H9 (cell line): ENCODE measurements at regions not wholly inside any gene's neighbourhood (a gene's known extent, or its start where the extent isn't known, plus 50 kb on each side); places are given as distances from the start of the nearest gene placed in this dataset.

Experiments used
- DNase-seq: peaks from one replicate; pipeline ENCODE4 v3.0.0-alpha.2; 2017
- H2AFZ ChIP-seq: one replicate; pipeline ENCODE4 v1.6.1; 2013; ENCODE audit warnings: mild to moderate bottlenecking, low read length, control low read depth, moderate library complexity
- H2AK5ac ChIP-seq: 2 replicates; pipeline ENCODE4 v1.6.1; 2013; ENCODE audit warnings: low read length, control low read depth, mixed read lengths; ENCODE audit not compliant: insufficient read length
- H2BK120ac ChIP-seq: one replicate; pipeline ENCODE4 v1.6.1; 2013; ENCODE audit warnings: low read depth, mild to moderate bottlenecking, low read length, control low read depth, inconsistent platforms; ENCODE audit not compliant: poor library complexity, severe bottlenecking
- H2BK12ac ChIP-seq: 2 replicates; pipeline ENCODE4 v1.6.1; 2013; ENCODE audit warnings: low read length, control low read depth, mixed read lengths, low read depth; ENCODE audit not compliant: insufficient read length
- H2BK15ac ChIP-seq: 2 replicates; pipeline ENCODE4 v1.6.1; 2013; ENCODE audit warnings: low read depth, low read length, control low read depth
- H2BK20ac ChIP-seq: one replicate; pipeline ENCODE4 v1.6.1; 2013; ENCODE audit warnings: low read depth, mild to moderate bottlenecking, low read length, control low read depth, inconsistent platforms; ENCODE audit not compliant: poor library complexity, severe bottlenecking
- H2BK5ac ChIP-seq: 2 replicates; pipeline ENCODE4 v1.6.1; 2013; ENCODE audit warnings: low read length, control low read depth, mixed read lengths; ENCODE audit not compliant: insufficient read length
- H3K14ac ChIP-seq: 2 replicates; pipeline ENCODE4 v1.6.1; 2013; ENCODE audit warnings: low read length, control low read depth; ENCODE audit not compliant: insufficient read depth
- H3K18ac ChIP-seq: 2 replicates; pipeline ENCODE4 v1.6.1; 2013; ENCODE audit warnings: low read depth, mild to moderate bottlenecking, mixed read lengths, low read length, control low read depth; ENCODE audit not compliant: insufficient read length
- H3K23ac ChIP-seq: 2 replicates; pipeline ENCODE4 v1.6.1; 2013; ENCODE audit warnings: low read length, control low read depth, mixed read lengths, low read depth; ENCODE audit not compliant: insufficient read length
- H3K23me2 ChIP-seq: 2 replicates; pipeline ENCODE4 v1.6.1; 2013; ENCODE audit warnings: low read depth, mild to moderate bottlenecking, mixed read lengths, low read length, control low read depth; ENCODE audit not compliant: insufficient read length, poor library complexity, severe bottlenecking
- H3K27ac ChIP-seq: 2 replicates; pipeline ENCODE4 v1.5.1; 2013; ENCODE audit warnings: low read length, control low read depth, mixed read lengths, low read depth; ENCODE audit not compliant: insufficient read length
- H3K27me3 ChIP-seq: 2 replicates; pipeline ENCODE4 v1.6.1; 2013; ENCODE audit warnings: low read length, control low read depth, inconsistent platforms; ENCODE audit not compliant: insufficient read depth
- H3K4ac ChIP-seq: 2 replicates; pipeline ENCODE4 v1.6.1; 2013; ENCODE audit warnings: low read depth, mild to moderate bottlenecking, control low read depth, inconsistent platforms, low read length, moderate library complexity
- H3K4me1 ChIP-seq: 2 replicates; pipeline ENCODE4 v1.6.1; 2013; ENCODE audit warnings: low read length, control low read depth, inconsistent platforms; ENCODE audit not compliant: insufficient read depth
- H3K4me2 ChIP-seq: 2 replicates; pipeline ENCODE4 v1.6.1; 2013; ENCODE audit warnings: low read length, control low read depth, mixed read lengths; ENCODE audit not compliant: insufficient read length, insufficient read depth
- H3K56ac ChIP-seq: 2 replicates; pipeline ENCODE4 v1.6.1; 2013; ENCODE audit warnings: low read depth, mild to moderate bottlenecking, mixed read lengths, low read length, control low read depth; ENCODE audit not compliant: insufficient read length
- H3K79me1 ChIP-seq: 2 replicates; pipeline ENCODE4 v1.6.1; 2013; ENCODE audit warnings: low read depth, mild to moderate bottlenecking, moderate library complexity, low read length, control low read depth, inconsistent platforms; ENCODE audit not compliant: insufficient read depth, poor library complexity, severe bottlenecking
- H3K79me2 ChIP-seq: 2 replicates; pipeline ENCODE4 v1.6.1; 2013; ENCODE audit warnings: low read length, control low read depth, inconsistent platforms; ENCODE audit not compliant: insufficient read depth
- H3K9ac ChIP-seq: 2 replicates; pipeline ENCODE4 v1.6.1; 2013; ENCODE audit warnings: low read length, control low read depth, mixed read lengths; ENCODE audit not compliant: insufficient read length; ENCODE audit errors: extremely low read depth
- H3K9me3 ChIP-seq: one replicate; pipeline ENCODE4 v1.6.1; 2013; ENCODE audit warnings: low read depth, low read length, inconsistent platforms; ENCODE audit not compliant: control insufficient read depth
- H3T11ph ChIP-seq: one replicate; pipeline ENCODE4 v1.6.1; 2013; ENCODE audit warnings: mild to moderate bottlenecking, low read length, control low read depth, inconsistent platforms
- H4K20me1 ChIP-seq: one replicate; pipeline ENCODE4 v1.6.1; 2013; ENCODE audit not compliant: control insufficient read depth, insufficient read length, insufficient read depth
- H4K5ac ChIP-seq: 2 replicates; pipeline ENCODE4 v1.6.1; 2013; ENCODE audit warnings: low read depth, mild to moderate bottlenecking, mixed read lengths, low read length, control low read depth; ENCODE audit not compliant: insufficient read length
- H4K8ac ChIP-seq: replicated peaks from 2 replicates; pipeline ENCODE4 v1.6.1; 2013; ENCODE audit warnings: low read length, control low read depth, mixed read lengths, low read depth; ENCODE audit not compliant: insufficient read length
- H4K91ac ChIP-seq: 2 replicates; pipeline ENCODE4 v1.6.1; 2013; ENCODE audit warnings: low read depth, mild to moderate bottlenecking, moderate library complexity, mixed read lengths, low read length, control low read depth; ENCODE audit not compliant: insufficient read length
- H3K27ac Mint-ChIP-seq, 3 experiments: 2 replicates in 2 of 3; 3 replicates in 1 of 3; pipeline ENCODE4 v1.8.0; 2020 to 2021; ENCODE audit warnings: mixed read lengths in 3 of 3, mild to moderate bottlenecking in 1 of 3, moderate library complexity in 1 of 3
- H3K27me3 Mint-ChIP-seq: 2 replicates; pipeline ENCODE4 v1.8.0; 2021; ENCODE audit warnings: low read depth, mild to moderate bottlenecking, moderate library complexity, mixed read lengths
- H3K36me3 Mint-ChIP-seq, 3 experiments: 2 replicates in 2 of 3; 3 replicates in 1 of 3; pipeline ENCODE4 v1.8.0; 2020 to 2021; ENCODE audit warnings: low read depth in 3 of 3, mixed read lengths in 3 of 3; ENCODE audit not compliant: insufficient read depth in 1 of 3
- H3K4me1 Mint-ChIP-seq, 2 experiments: 2 replicates each; pipeline ENCODE4 v1.8.0; 2020; ENCODE audit warnings: mixed read lengths in 2 of 2
- H3K4me3 Mint-ChIP-seq, 2 experiments: 2 replicates in 1 of 2; 3 replicates in 1 of 2; pipeline ENCODE4 v1.8.0; 2020 to 2021; ENCODE audit warnings: mild to moderate bottlenecking in 2 of 2, mixed read lengths in 2 of 2, moderate library complexity in 1 of 2
- H3K9me3 Mint-ChIP-seq, 2 experiments: 2 replicates in 1 of 2; 3 replicates in 1 of 2; pipeline ENCODE4 v1.8.0; 2020; ENCODE audit warnings: mild to moderate bottlenecking in 2 of 2, mixed read lengths in 2 of 2, moderate library complexity in 1 of 2
- CTCF ChIP-seq: fragments of 200-600 bp; sonication (generic); conservative IDR thresholded peaks from 3 replicates; pipeline ENCODE4 v1.8.0; 2021; ENCODE audit warnings: antibody characterized with exemption, mild to moderate bottlenecking
- WGBS: extraction: QIAGEN DNeasy Blood & Tissue Kit; methylation state at CpG from one replicate; pipeline ENCODE4 v1.1.7; 2013; ENCODE audit warnings: missing lambda C conversion rate, low lambda C conversion rate, mixed read lengths; ENCODE audit not compliant: insufficient read length; ENCODE audit errors: extremely low coverage; 5-methylcytosine and 5-hydroxymethylcytosine counted together

DNA sequence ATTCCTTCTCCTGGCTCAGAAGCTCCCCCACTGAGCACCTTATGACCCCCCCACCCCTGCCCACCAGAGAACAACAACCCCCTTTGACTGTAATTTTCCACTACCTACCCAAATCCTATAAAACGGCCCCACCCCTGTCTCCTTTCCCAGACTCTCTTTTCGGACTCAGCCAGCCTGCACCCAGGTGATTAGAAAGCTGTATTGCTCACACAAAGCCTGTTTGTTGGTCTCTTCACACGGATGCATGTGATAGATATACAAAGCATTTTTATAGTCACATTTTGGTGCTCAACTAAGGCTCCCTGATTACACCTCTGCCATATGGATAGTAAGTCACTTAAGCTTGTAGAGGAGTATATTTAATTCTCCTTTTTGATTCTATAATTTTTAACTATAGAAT lies 985.8 kb downstream of the REEP3 start:
- H3K27me3 ChIP-seq, result no peaks in the 10 kb centered on the region
- H2AK5ac ChIP-seq, result no peak overlapping the region
- H3K4me1 ChIP-seq, result no peaks in the 10 kb centered on the region
- no peaks in the 10 kb centered on the region for H4K20me1 ChIP-seq
- H3K18ac ChIP-seq, result no peak overlapping the region
- WGBS, result no CpG with 5 or more reads among the region's 3 CpGs
- no peak overlapping the region for H2AFZ ChIP-seq
- no peak overlapping the region for H3K27ac ChIP-seq
- H3K23ac ChIP-seq, result no peak overlapping the region
- no peak overlapping the region for H3K9ac ChIP-seq
- Mint-ChIP-seq H3K4me3 (no peak overlapping the region), H3K9me3 (peaks cover 0 to 3% of the 10 kb centered on the region in 2 experiments; a peak in 1 of 5 replicates), H3K27ac (peak overlapping the region in 2 of 3 experiments; percentile 17 to 48; a peak in 3 of 7 replicates), H3K4me1 (peaks cover 5% of the 10 kb centered on the region in 2 experiments; a peak in 3 of 4 replicates), H3K27me3 (no peaks in the 10 kb centered on the region), H3K36me3 (no peaks in the 10 kb centered on the region)
- no peaks in the 10 kb centered on the region for H3K79me2 ChIP-seq
- H3K23me2 ChIP-seq, result no peaks in the 10 kb centered on the region
- no peak overlapping the region for H4K5ac ChIP-seq
- H3K56ac ChIP-seq, result no peak overlapping the region
- no peak overlapping the region for H2BK5ac ChIP-seq
- no peak overlapping the region for H3T11ph ChIP-seq
- H3K79me1 ChIP-seq, result no peaks in the 10 kb centered on the region
- no peaks in the 10 kb centered on the region for H3K9me3 ChIP-seq
- TF ChIP-seq CTCF, result no peak
- no peak overlapping the region for H2BK12ac ChIP-seq
- H3K14ac ChIP-seq, result no peak overlapping the region
- H4K91ac ChIP-seq, result no peak overlapping the region
- H2BK20ac ChIP-seq, result no peak overlapping the region
- H4K8ac ChIP-seq, result no peak overlapping the region
- H3K4me2 ChIP-seq, result no peak overlapping the region
- H2BK120ac ChIP-seq, result no peak overlapping the region
- H2BK15ac ChIP-seq, result no peak overlapping the region
- H3K4ac ChIP-seq, result no peak overlapping the region
- peak; percentile 66 for DNase-seq
